Activated CD4-positive, alpha-beta T cell treated with anti-CD3 and anti-CD28 coated beads, Interleukin-10, Interleukin-2, amounts not matched to agents 100 ng/mL and 50 ng/mL, durations not matched to agents 16 hours and 8 hours (primary cell): ENCODE measurements at regions not wholly inside any gene's neighbourhood (a gene's known extent, or its start where the extent isn't known, plus 50 kb on each side); places are given as distances from the start of the nearest gene placed in this dataset.

ENCODE experiments used
- DNase-seq: peaks from one replicate; pipeline ENCODE4 v3.0.0-alpha.2; 2020

DNA sequence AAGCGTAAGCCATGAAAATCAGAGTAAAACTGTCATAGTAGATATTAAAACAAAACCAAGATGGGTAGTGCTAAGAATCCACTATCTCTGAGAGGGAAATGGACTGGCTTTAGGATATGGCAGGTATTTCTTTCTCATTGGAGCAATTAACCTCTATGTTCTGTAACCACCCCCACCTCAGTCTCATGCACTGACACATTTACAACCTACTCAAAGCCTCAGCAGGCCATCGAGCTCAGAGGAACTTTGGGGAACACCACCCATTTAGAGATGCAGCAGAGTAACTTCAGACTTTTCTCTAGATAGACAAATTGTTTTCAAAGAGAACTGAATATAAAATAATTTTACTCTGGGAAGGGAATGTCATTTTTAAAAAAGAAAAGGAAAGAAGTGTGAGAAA lies 615.8 kb upstream of the ZFHX3 start:
- DNase-seq, result no peak

- no peak for DNase-seq
Observed at GRCh38 chr16:73636196-73636595, 588.3 kb upstream of the ZFHX3 start.

DNA sequence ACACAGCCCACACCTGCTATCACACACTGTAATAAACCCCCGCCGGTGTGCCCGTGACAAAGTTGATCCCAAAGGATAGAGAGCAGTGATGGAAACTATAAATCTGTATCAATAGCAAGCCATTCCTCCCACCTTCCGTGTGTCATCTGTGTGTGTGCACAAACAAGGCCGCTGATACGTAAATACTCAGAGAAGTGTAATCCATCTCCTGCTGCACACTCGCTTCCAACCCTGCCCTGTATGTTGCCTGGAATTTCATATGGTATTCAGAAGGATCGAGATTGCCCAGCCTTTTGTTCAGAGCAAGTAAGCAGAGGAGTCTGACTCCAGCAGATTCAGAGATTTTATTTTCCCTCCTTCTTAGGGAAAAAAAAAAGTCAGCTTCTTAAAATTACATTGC lies 581.1 kb upstream of the ZFHX3 start:
- DNase-seq, result no peak

DNA sequence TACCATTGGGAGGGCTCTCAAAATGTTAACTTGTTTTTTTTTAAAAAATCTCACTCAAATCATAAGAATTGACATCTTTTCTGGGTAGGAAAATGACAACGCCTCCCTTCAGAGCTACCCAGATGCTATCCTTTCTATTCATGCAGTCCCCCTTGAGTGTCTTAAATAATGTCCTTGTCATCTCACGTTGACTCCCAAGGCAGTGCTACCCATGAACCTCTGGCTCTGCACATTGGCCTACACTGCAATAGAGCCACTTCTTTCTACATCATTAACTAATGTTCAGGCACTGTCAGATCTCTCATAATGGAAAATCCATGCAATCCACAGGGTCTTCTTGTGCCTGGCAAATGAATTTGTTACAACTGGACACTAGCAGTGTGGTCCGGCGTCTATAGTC lies 569.8 kb upstream of the ZFHX3 start:
- DNase-seq, result no peak

DNA sequence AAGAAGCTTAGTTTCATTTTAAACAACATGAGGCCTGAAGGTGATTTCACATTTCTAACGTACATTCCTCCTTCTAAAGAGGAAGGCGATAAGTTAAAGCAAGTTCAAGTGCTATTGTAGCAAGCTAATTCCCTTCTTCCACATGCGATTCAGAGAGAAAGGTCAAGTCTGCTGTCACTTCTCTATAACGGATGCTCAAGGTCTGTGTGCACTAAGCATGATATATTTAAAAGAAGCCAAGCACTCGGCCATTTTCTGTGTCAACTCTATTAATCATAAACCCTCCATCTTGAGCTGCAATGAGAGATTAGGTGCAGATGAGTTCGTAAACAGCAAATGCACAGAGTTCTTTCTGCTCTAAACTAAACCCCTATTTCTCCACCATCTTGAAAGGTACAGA lies 568.8 kb upstream of the ZFHX3 start:
- no peak for DNase-seq

GRCh38 chr16:73616166-73616753 lies 568.3 kb upstream of the ZFHX3 start:
- DNase-seq, result no peak

DNA sequence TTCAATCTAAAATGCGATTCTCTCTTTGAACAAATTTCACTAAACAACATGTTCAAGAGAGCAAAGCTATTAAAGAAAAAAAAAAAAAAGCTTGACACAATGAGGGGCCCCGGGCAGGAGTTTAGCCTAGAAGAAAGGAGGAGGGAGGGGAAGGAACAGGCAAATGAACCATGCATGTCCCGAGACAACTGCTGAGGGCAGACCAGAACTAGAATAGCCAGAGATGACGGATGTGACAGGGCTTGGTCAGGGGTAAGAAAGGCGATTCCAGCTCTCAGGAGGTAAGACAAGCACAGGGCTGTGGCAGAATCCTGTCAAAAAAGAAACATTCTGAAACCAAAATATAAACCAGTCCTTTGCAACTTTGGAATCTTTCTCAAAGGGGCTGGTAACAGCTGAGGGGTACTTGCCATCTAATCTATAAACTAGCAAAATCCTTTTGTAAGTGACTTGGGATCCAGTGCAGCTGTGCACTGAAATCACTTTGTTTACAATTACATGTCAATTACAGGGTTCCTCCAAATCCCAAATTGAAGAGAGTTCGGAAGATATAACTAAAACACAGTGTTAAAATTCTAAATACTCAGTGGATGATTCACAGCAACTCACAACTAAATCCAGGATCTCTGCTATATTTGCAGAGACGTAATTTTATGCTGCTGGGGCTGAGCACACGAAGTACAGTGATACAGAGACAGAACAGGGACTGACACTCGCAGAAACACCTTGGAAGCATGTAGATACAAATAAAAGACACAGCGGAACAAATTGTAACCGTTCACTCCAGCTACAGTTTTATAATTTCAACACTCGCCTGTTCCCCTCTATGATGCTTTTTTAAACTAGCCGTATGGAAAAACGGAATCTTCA lies 567.4 kb upstream of the ZFHX3 start:
- no peak for DNase-seq

GRCh38 chr16:73614131-73614530 lies 566.2 kb upstream of the ZFHX3 start:
- DNase-seq, result no peak

GRCh38 chr16:73610605-73611156 lies 562.8 kb upstream of the ZFHX3 start:
- DNase-seq, result no peak

DNA sequence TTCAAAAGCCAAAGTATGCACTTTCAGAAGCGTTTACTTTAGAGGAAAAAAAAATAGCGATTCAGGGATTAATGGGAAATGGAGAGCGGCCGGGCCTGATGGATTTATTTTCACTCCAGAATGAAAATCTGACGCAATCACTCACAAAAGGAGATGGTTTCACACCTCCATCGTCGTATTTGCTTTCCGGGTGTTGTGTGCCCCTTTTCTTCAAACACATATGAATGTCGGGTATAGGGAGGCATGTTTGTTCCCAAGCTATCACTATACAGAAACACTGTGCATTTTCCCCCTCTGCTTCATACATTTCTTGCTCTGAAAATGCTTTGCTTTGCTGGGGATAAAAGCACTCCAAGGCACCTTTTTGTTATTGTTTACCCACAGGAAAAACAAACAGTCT lies 562.2 kb upstream of the ZFHX3 start:
- no peak for DNase-seq

GRCh38 chr16:73608911-73609310 lies 561.0 kb upstream of the ZFHX3 start:
- no peak for DNase-seq

- DNase-seq, result no peak
Observed at GRCh38 chr16:73605309-73605708, 557.4 kb upstream of the ZFHX3 start.

DNA sequence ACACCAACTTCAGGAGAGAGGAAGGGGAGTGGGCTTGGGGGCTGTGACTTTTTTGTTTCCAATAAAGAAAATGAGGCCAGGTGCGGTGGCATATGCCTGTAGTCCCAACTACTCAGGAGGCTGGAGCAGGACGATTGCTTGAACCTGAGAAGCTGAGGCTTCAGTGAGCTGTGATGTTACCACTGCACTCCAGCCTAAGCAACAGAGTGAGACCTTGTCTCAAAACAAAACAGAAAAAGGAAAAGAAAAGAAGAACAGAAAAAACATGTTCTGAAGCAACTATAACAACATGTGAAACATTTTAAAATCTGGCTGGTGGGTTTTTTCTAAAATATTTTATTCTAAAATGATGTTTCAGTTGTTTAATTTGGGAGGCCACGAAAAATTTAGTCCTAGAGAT lies 554.0 kb upstream of the ZFHX3 start:
- no peak for DNase-seq

DNA sequence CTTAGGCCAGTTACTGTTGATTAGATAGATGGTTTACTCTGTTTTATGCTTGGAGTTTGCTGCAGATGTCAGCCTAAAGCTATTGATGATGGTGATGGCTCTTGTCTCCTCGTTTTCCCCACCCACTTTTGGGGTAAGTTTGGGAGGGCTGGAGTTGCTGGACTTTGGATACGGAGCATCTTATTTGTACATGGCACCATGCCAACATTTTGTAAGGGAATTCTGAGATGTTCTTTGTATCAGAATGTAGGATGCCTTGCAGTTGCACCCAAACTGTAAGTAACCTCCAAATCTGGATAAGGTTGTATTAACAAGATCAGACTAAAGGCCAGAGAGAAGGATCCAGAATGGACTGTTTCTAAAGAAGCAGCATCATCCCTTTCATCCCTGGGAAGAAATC lies 551.9 kb upstream of the ZFHX3 start:
- DNase-seq, result no peak

- DNase-seq, result no peak
Observed at GRCh38 chr16:73599351-73599750, 551.4 kb upstream of the ZFHX3 start.

- DNase-seq, result no peak
Observed at GRCh38 chr16:73584157-73584556, 536.2 kb upstream of the ZFHX3 start.

DNA sequence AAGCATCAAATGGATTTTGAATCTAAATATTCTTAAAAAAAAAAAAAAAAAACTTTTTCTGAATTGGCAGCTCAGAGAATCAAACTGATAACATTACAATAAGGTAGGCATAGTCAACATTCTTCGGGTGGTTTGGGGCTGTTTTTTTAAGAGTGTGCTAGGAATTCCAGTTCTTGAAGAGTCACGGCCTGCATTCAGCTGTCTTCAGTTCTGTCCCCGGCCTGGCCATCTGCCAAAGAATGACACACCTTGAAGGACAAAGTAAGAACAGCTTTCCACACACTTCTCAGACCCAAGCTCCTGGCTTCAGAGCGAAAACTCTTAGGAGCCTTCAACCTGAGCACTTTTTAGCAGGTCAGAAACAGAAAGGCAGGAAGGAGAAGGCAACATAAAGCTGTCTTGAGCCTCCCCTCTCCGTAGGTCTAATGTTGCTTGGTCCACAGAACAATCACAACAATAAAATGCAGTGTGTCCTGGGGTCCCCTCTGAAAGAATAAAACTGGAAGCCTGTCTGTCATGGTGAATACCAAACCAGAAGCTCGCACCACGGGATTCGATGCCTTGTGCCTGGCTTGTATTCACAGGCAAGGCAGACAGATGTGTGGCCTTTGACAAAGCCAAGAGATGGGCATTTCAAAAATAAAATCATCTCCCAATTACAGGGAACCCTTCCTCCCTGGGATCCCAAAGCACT lies 524.4 kb upstream of the ZFHX3 start:
- DNase-seq, result no peak

DNA sequence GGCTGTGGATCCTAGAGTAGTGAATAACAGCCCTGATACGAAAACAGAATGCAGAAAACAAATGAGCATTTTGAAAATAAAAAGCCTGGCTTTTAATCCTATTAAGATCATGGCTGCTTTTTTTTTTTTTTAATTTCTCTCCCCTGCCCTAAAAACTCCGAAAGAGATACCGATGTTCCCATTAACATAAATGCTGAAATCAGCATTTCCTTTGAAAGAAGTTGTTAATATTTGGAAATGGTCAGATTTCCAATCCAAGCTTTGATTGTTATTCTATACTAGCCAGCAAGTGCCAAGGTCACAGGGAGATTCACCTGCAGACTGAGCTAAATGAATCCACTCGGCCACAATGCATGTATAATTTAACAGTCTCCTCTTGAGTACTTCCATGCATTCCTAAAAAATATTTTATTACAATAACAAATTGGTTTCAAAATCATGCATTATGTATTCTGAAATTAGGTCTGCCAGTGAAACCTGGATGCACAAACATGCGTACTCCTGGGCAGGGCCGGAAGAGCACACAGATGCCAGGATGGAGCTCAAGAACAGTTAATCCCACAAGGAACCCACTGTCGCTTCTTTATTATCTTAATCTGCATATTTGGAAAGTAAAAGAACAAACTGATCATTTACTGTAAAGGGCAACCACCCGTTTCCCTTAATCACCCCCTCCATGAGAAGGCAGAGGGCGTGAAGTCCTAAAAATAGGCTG lies 521.5 kb upstream of the ZFHX3 start:
- no peak for DNase-seq

DNA sequence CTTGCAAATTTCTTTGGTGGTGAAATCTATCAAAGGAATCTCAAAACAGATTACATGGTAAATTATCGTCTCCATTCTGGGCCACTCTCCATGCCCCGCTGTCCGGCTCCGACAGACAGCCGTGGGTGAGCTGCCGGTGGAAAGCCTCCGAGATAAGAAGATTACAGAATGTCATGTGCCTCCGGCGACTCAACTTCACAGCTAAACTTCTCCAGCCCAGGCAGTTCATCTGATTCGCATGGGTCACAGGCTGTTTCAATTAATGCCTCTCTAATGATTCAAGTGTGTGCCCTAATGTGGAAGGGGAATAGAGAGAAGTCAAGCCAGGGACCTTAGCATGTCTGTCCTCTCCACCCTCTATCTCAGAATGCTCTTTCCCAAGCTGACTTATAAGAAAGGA lies 520.8 kb upstream of the ZFHX3 start:
- DNase-seq, result no peak

DNA sequence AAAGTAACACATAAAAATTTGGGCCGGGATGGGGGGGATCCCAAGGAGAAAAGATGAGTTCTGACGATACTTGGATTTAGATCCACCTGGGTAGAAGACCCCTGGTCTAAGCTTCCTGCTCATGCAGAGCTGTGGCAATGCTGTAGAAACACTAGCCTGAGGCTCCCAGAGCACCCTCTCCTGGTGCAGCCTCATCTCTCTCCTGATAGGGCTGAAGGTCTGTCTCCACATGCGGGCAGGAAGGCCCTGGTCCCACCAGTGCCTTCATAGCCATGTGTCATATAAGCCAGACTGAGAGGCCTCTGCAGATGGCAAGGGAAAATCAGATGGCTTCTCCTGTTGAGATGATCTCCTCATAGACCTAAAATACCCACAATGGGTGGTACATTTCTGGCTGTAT lies 518.0 kb upstream of the ZFHX3 start:
- no peak for DNase-seq

DNA sequence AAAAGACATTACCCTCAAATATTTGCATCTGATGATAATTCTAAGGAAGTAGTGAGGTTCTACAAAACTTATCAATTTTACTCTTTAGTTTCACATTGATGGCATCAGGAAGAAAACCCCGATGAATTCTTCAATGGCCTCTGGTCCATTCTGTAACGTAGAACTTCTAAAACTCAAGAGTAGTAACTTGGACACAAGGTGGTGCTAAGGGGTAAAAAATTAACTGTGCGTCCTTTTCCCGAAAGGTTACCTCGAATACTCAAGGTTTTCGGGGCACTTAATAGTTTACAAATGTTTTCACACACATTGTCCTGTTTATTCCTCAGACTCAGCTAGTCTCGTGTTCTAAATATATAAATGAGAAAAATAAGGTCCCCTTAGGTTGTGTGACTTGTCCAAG lies 517.3 kb upstream of the ZFHX3 start:
- DNase-seq, result no peak

DNA sequence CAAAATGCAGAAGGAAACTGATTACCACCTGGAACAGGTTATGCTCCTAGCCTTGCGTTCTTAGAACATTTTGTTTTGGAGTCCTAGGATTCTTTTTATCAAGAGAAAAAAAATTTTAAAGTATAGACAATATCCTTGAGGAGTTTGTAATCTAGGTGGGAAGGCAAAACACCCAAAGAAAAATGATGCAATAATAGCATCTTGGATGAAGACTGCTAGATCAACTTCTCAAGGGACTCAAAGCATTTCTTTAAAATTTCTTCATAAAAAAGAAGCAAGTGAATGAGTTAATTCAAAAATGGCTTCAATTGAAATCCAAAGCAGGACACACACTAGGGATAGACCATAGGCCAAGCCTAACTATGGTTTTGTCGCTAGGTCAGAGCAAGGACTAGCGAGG lies 515.8 kb upstream of the ZFHX3 start:
- no peak for DNase-seq

GRCh38 chr16:73560497-73560896 lies 512.6 kb upstream of the ZFHX3 start:
- no peak for DNase-seq
